GM19328 (cell line): ENCODE measurements at regions not wholly inside any gene's neighbourhood (a gene's known extent, or its start where the extent isn't known, plus 50 kb on each side); places are given as distances from the start of the nearest gene placed in this dataset.
"Not testable (repeated sequence)": the region's sequence is repeated elsewhere in the genome, so short reads cannot be mapped to it uniquely, and the experiment has no call there.

Experiments used
- ATAC-seq: cut with Tn5 transposase; IDR thresholded peaks from one replicate; pipeline ENCODE4 v1.9.1; 2021; ENCODE audit warnings: mild to moderate bottlenecking, moderate library complexity; ENCODE audit not compliant: unreplicated experiment

DNA sequence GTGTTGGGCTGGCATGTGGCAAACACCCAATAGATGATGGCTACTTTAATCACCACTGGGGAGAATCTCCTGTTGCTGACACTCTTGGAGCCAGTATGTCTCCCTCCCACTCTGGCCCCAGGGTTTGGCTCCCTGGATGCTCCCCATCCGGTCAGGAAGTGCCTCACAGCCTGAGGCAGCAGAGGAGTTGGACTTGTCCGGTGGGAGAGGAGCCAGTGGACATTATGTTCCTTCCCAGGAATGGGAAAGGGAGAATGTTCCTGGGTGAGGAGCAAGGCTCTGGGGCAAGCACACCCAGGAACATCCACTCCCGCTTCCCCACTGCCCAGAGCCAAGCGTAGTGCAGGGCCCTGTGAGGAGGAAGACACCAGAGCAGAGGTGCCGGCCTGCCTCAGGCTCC, 84.6 kb upstream of the NAV2 start:
- no peak for ATAC-seq

- ATAC-seq: no peak
These were observed 85.1 kb upstream of the NAV2 start for GRCh38 chr11:19627566-19627965.

GRCh38 chr11:19625438-19625837, 87.2 kb upstream of the NAV2 start:
- ATAC-seq: no peak

GRCh38 chr11:19617696-19618523, 94.7 kb upstream of the NAV2 start:
- no peak for ATAC-seq

GRCh38 chr11:19615341-19616183, 97.1 kb upstream of the NAV2 start:
- ATAC-seq: no peak

DNA sequence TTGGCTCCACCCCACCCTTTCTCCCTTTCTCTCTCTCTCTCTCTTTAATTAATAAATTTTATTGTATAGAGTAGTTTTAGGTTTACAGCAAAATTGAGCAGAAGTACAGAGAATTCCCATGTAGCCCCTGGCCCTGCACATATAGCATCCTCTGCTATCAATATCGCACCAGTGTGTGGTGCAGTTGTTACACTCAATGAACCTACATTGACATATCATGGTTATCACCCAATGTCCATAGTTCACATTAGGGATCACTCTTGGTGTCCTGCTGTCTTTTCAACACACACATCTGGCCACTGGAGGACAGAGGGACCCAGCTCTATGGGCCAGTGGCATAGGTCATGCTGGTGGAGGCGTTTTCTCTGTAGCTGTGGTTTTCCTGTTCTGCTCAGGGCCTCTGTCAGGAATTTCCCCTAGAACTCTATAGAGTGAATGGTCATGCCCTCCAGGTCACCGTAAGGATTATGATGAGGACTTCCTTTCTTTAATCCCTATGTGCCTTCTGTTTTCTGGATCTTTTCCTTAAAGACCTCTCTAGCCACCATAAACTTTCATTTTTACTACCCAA, 98.2 kb upstream of the NAV2 start:
- ATAC-seq: no peak

DNA sequence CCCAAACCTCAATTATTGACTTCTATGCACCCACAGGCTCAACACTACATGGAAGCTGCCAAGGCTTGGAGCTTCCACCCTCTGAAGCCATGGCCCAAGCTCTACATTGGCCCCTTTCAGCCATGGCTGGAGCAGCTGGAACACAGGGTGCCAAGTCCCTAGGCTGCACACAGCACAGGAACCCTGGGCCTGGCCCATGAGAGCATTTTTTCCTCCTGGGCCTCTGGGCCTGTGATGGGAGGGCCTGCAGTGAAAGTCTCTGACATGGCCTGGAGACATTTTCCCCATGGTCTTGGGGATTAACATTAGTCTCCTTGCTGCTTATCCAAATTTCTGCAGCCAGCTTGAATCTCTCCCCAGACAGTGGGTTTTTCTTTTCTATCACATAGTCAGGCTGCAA, 100.6 kb upstream of the NAV2 start:
- ATAC-seq: not testable (repeated sequence)

DNA sequence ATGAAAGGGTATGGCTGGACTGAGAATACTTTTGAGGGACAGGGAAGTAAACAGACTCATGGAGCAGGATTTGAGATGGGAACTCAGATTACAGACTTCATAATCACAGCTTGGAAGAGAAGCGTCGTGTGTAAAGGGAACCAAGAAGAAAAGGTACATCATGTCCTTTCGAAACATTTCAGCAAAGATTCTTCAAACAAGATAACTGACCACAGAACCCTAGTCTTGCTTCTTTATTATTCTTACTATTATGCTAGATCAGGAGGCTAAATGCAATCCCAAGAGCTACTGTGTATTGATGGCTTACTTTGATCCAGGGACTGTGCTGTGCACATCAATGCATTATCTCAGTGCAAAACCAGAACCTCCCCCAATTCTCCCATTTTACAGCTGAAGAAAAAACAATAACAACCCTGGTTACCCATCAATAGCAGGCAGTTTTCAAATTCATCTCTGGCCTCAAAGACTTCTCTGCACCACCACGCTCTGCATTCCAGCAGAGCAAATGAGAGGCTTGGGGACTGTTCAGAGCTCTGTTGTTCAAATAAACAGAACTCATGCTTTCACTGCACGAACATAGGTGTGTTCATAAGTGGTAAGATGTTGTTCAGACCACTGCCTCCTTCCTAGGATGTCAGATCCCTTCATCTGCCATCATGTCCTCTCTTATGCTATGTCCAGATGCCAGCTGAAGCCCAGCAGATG, 104.8 kb upstream of the NAV2 start:
- ATAC-seq: no peak

- no peak for ATAC-seq
These were observed 105.6 kb upstream of the NAV2 start for GRCh38 chr11:19606856-19607655.

DNA sequence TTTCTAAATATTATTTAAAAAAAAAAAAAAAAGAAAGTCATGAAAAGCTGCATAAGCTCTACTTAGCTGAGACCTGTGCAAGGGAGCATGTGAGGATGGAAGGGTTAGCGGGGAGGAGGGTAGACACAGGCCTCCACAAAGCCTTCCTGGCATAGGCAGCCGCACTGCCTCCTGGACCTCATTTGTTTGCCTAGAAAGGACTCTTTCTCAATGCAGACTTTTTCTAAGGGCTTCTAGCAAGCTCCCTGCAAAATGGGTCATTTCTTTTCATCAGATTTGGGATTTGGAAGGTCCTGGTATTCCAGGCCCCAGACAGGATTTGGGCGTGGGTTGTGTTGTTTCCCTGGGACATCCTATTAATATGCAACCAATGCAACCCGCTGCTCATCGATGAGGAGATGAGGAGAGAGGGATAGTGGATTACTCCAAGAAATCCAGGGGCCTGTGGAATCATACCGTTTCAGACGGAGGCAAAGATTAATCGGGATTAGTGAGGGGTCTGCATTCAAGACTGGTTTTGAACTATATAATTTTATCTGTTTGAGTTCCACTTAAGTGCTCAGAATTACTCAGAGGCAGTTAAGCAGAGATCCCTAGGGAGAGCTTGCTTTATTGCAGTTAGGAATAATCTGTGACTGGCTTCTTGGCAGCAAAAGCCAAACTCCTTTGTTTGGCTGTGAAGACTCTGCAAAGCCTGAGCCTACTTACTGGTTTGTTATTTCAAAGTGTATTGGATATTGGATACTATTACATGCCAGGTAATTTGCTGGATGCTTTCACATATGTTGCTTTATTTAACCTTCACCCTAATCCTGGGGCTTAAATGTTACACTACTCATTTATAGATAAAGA, 106.9 kb upstream of the NAV2 start:
- ATAC-seq: no peak

GRCh38 chr11:19604679-19605375, 107.8 kb upstream of the NAV2 start:
- ATAC-seq: no peak

GRCh38 chr11:19603771-19604170, 108.9 kb upstream of the NAV2 start:
- no peak for ATAC-seq

DNA sequence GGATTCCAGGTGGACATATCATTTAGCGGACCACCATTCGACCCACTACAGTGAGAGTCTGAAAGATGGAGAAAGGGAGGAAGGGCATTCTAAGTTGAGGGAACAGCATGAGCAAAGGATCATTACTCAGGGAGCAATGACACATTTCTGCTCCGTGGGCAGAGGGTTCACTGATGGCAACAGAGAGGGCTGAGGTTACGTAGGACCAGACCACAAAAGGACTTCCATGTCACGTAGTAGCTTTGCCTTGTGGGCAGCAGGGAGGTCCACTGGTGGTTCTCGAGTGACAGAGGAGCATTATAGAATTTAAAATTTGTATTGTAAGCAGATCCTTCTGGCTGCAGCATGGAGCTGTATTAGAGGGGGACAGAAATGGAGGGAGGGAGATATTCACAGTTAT, 109.7 kb upstream of the NAV2 start:
- ATAC-seq: no peak

DNA sequence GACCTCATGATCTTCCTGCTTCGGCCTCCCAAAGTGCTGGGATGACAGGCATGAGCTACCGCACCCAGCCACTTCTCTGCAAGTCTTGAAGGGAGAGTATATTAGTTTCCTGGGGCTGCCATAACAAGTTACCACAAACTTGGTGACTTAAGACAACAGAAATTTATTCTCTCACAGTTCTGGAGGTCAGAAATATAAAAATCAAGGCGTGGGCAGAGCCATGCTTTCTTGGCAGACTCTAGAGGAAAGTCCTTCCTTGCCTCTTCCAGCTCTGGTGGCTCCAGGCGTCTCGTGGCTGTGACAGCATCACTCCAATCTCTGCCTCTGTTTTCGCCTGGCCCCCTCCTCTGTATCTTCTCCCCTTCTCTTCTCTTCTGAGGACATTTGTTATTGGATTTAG, 110.2 kb upstream of the NAV2 start:
- no peak for ATAC-seq

- no peak for ATAC-seq
These were observed 111.4 kb upstream of the NAV2 start for GRCh38 chr11:19601235-19601634.

DNA sequence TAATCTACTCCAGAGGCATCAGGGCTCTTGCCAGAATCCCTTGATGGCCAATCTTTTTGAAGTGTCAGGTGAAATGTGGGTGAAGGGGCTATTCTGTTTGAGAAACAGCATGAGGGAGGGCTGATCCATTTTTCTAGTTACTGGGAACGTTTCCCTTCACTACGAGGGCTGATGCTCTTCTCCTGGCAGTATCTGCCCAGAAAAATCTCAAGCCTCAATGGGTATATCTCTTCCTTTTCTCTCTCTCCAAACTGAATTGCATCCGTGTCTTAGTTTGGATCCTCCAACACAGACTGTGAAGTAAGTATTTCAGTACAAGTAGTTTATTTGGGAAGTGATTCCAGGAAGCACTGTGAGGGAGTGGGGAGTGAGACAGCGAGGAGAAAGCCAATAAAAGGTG, 113.0 kb upstream of the NAV2 start:
- ATAC-seq: no peak

DNA sequence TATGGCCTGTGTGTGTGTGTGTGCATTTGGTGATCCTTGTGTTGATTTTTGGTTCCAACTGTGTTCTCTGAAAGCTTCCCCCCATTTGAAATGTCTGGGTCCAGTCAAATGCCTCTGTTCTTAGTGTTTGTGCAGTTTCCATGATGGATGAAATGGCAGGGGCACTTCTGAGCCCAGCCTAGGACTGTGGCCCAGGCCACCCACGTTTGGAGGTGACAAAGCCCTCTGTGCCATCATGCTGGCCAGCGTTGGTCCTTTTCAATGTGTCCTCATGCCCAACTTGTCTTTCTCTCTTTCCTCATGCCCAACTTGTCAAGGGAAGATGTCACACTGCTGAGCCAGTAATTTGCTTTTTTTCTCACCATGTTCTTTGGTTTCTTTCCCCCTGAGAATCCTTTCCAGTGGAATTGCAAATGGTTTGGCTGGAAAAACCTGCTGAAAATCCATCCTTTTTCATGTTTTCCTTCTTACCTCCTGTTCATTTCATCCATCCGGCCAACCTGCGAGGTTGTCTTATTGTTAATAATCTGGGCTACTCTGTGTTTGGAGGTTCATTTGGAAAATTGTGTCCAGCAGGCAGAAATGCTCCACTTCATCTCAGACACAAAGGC, 113.7 kb upstream of the NAV2 start:
- ATAC-seq: no peak

DNA sequence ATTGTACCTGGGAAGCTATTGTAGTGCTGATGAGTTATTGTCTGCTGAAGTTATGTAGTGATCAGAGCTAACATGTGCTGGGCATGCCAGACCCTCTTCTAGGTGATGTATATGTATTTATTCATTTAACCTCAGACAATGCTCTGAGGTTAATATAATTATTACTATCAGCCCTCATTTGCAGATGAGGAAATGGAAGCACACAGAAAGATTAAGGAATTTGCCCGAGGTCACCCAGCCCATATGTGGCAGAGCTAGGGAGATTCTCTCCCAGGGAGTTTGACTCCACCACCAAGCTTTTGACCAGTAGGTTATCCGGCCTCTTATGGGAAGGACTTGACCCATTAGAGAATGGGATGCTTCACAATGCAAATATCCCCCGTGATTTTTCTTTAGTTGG, 114.2 kb upstream of the NAV2 start:
- no peak for ATAC-seq
